NCI-H1105 treated with DMSO at 0.1 percent for 48 hours (cell line): ENCODE measurements at regions not wholly inside any gene's neighbourhood (a gene's known extent, or its start where the extent isn't known, plus 50 kb on each side); places are given as distances from the start of the nearest gene placed in this dataset.
"Not testable (repeated sequence)": the region's sequence is repeated elsewhere in the genome, so short reads cannot be mapped to it uniquely, and the experiment has no call there.

Source experiments
- DNase-seq: peaks from one replicate; lab custom pipeline; 2025; lab: John Stamatoyannopoulos, UW

DNA sequence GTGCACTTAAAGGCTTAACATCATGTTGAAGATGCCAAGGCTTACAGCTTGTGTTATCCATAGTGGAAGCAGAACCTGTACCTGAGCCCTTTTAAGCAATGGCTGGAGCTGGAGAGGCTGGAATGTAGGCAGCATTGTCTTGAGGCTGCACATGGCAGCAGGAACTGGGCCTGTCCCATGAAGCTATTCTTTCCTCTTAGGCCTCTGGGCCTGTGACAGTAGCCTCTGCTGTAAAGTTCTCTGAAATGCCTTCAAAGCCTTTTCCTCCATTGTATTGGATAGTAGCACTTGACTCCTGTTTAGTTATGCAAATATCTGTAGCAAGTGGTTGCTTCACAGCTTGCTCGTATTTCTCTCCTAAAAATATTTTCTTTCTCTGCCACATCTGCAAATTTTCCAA lies 127.4 kb upstream of the ANO5 start:
- DNase-seq = no peak

GRCh38 chr11:22069844-22070243 lies 123.0 kb upstream of the ANO5 start:
- no peak for DNase-seq

DNA sequence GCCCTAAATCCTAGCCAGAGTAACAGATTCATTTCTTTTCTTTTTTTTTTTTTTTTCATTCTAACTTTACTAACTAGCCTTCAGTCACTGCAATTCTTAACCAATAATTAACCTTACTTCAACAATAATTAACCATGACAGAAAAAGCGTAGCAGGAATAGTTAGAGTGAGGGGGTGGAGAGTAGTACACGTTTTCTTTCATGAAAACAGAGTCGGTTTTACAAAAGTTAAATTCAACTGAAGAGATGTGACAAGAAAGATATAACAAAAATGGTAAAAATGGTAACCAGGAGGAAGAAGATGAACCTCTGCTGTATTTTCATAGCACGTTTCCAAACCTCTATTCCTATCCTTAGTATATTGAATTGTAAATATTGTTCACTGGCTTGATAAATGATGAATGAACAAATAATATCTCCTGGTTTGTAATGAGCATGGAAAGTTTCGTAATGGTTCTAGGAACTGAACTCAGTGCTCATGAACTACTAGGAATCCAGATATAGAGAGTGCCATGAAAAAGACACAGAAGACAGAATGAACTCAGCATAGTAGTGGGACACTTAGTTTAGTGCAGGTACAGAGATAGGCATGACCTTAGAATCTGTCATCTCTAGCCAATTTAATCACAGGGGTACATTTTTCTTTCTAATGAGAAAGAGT lies 116.5 kb upstream of the ANO5 start:
- DNase-seq = no peak

DNA sequence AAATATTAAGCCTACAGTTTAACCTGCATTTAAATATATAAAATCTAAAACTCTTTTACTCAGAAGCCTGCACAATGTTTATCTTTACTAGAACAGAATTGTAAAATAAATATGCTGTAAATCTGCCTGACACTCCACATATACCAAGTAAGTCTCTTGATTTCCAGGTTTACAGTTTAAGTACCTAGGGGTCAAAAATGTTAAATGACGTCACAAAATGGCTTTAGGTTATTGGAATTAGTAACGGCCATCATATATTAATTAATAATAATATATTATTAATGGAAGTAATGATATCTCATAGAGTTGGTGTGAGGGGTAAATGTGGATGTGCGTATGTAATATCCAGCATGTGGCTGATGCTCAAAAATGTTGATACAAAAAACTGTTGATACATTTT lies 114.8 kb upstream of the ANO5 start:
- DNase-seq = no peak

GRCh38 chr11:22079133-22079872 lies 113.6 kb upstream of the ANO5 start:
- no peak for DNase-seq

- DNase-seq = no peak
These were observed 110.7 kb upstream of the ANO5 start for GRCh38 chr11:22082178-22082577.

DNA sequence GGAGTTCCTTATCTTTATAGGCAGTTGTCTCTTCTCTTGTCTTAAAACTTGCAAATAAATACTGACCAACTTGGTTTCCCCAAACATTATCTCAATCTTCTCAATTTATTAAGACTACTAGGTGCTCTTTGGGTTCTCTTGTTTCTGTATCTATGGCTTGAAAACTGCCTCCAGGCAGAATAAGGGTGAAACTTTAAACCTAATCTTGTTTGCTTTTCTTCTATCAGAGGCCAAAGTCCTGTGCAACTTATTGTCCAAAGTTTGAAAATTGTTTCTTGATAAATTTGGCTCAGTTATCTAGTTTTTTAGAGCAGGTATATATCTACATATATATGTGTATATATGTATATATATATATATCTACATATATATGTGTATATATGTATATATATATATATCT lies 110.1 kb upstream of the ANO5 start:
- no peak for DNase-seq

DNA sequence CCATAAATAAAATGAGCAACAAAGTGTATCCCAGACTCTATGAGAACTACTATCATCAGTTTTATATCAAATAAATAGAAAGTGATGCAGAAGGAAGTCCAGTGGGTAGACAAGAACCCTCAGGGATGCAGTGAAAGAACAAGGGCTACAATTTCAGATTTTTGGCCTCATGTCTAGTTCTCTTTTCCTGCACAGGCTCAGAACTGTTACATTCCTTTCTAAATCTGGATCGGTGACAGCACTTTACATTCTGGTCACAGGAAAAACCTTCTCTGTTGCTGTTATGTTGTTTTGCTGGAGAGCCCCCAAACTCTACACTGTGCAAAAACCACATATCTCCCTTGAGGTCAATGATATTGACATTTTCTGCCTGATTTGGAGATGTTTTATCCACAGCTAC lies 108.8 kb upstream of the ANO5 start:
- no peak for DNase-seq

GRCh38 chr11:22084564-22084963 lies 108.3 kb upstream of the ANO5 start:
- DNase-seq = no peak

- DNase-seq = no peak
These were observed 103.3 kb upstream of the ANO5 start for GRCh38 chr11:22089609-22090008.

DNA sequence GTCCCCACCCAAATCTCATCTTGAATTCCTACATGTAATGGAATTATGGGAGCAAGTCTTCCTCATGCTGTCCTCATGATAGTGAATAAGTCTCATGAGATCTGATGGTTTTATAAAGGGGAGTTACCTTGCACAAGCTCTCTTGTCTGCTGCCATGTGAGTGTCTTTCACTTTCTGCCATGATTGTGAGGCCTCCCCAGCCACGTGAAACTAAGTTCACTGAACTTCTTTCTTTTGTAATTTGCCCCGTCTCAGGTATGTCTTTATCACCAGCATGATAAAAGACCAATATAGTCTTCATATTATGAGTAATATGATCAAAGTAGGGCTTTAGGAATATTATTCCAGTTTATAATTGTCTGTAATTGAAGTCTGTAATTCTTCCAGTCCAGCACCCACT lies 86.3 kb upstream of the ANO5 start:
- DNase-seq = no peak

- peak; percentile 96 for DNase-seq
These were observed 77.3 kb upstream of the ANO5 start for GRCh38 chr11:22115470-22116029.

DNA sequence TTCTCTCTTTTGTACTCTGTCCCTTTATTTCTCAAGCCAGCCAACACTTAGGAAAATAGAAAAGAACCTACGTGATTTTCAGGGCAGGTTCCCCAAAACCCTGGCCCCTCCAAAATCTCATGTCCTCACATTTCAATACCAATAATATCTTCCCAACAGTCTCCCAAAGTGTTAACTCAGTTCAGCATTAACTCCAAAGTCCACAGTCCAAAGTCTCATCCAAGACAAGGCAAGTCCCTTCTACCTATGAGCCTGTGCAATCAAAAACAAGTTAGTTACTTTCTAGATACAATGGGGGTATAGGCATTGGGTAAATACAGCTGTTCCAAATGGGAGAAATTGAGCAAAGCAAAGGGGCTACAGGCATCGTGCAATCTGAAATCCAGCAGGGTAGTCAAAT lies 64.9 kb upstream of the ANO5 start:
- DNase-seq = not testable (repeated sequence)

DNA sequence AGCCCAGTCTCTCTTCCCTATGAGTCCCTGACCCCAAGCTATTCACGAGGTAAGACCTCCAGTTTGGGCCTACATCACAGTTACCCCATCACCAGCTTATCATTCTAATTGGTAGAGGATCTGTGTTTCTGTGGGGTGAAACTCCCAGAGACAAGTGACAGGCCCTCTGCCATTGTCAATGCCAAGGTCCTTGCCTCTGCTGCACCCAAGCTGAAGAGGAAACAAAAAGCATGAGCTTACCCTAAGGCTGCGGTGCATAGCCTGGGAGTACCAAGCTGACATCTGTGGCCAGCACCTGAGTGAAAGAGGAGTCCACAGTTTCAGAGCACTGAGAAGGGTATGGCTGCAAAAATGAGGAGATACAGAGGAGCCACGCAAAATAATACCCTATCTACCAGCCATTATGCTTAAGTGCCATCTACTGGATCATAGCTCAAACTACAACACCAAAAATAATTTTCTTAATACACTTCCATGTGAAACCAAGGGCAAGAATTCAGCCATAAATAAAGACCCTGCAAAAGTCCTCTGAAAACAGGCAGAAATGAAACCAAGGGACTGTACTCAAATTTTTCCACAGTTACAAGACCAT lies 62.3 kb upstream of the ANO5 start:
- peak; percentile 58 for DNase-seq

DNA sequence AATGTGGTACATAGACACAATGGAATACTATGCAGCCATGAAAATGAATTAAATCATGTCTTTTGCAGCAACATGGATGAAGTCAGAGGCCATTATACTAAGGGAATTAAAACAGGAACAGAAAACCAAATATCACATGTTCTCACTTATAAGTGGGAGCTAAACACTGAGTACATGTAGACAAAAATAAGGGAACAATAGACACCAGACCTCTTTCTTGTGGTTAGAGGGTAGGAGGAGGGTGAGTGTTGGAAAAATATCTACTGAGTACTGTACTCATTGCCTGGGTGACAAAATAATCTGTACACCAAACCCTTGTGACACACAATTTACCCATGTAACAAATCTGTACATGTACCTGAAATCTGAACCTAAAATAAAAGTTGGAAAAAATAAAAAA lies 59.1 kb upstream of the ANO5 start:
- no peak for DNase-seq

- no peak for DNase-seq
These were observed 54.6 kb upstream of the ANO5 start for GRCh38 chr11:22138264-22138663.
